Esophagus muscularis mucosa (tissue), 4 donors: ENCODE measurements at regions not wholly inside any gene's neighbourhood (a gene's known extent, or its start where the extent isn't known, plus 50 kb on each side); places are given as distances from the start of the nearest gene placed in this dataset.

ENCODE experiments used
- DNase-seq: peaks from one replicate; pipeline ENCODE4 v3.0.0-alpha.2; 2017; ENCODE audit errors: extremely low spot score
- H3K27ac ChIP-seq, 4 donors: fragments of 200-600 bp; sonication (generic); replicated peaks in 1 of 4; 1 replicate in 3 of 4; 2 replicates in 1 of 4; pipeline ENCODE4 v1.5.1; 2016 to 2019; ENCODE audit warnings: mild to moderate bottlenecking in 1 of 4
- H3K27me3 ChIP-seq, 4 donors: fragments of 200-600 bp; sonication (generic); one replicate each; pipeline versions ENCODE4 v1.5.1 to v1.6.0; 2016 to 2019
- H3K36me3 ChIP-seq, 4 donors: fragments of 200-600 bp; sonication (generic); one replicate each; pipeline ENCODE4 v1.5.1; 2016 to 2019
- H3K4me1 ChIP-seq, 4 donors: fragments of 200-600 bp; sonication (generic); one replicate each; pipeline ENCODE4 v1.5.1; 2016 to 2019
- H3K4me3 ChIP-seq, 4 donors: fragments of 200-600 bp; sonication (generic); 1 replicate in 2 of 4; 2 replicates in 2 of 4; pipeline ENCODE4 v1.5.1; 2016 to 2019; ENCODE audit warnings: mild to moderate bottlenecking in 4 of 4, moderate library complexity in 1 of 4
- H3K9me3 ChIP-seq, 4 donors: fragments of 200-600 bp; sonication (generic); 1 replicate in 3 of 4; 2 replicates in 1 of 4; pipeline ENCODE4 v1.5.1; 2016 to 2019
- EP300 ChIP-seq: sonication (generic); formaldehyde crosslinking; IDR thresholded peaks from one replicate; pipeline ENCODE4 v1.6.1; 2017; ENCODE audit warnings: antibody characterized with exemption
- POLR2A ChIP-seq: fragments of 450-650 bp; IDR thresholded peaks from one replicate; pipeline ENCODE4 v1.6.1; 2017; ENCODE audit warnings: antibody characterized with exemption, moderate library complexity, mild to moderate bottlenecking, low read depth
- POLR2AphosphoS5 ChIP-seq, 2 donors: sonication (generic); formaldehyde crosslinking; IDR thresholded peaks; one replicate each; pipeline ENCODE4 v1.6.1; 2017; ENCODE audit warnings: antibody characterized with exemption in 2 of 2
- WGBS: methylation state at CpG from one replicate; pipeline ENCODE4 v1.1.5; 2018; 5-methylcytosine and 5-hydroxymethylcytosine counted together
- intact Hi-C: fragments of 100-400 bp; cut with DNase I; formaldehyde crosslinking; loops from one replicate; pipeline ENCODE4 v1.15.1; 2023
- TF ChIP-seq, protein P1 (sequence below), 3 experiments: fragments of 200-600 bp in 2 of 3; fragments of 450-650 bp in 1 of 3; sonication (generic) in 2 of 3; IDR thresholded peaks; one replicate each; pipeline ENCODE4 v1.5.1; 2017 to 2019; ENCODE audit warnings: antibody characterized with exemption in 3 of 3, mild to moderate bottlenecking in 2 of 3, moderate library complexity in 1 of 3

- peaks cover 0 to 5% (median 0%) of the 10 kb centered on the region in 4 donors for H3K9me3 ChIP-seq
- DNase-seq, result no peak
- H3K27ac ChIP-seq, result no peak overlapping the region
- intact Hi-C loops, result no loop called here
- H3K4me3 ChIP-seq, result no peak overlapping the region
- no peaks in the 10 kb centered on the region for H3K4me1 ChIP-seq
- TF ChIP-seq, protein P1, sequence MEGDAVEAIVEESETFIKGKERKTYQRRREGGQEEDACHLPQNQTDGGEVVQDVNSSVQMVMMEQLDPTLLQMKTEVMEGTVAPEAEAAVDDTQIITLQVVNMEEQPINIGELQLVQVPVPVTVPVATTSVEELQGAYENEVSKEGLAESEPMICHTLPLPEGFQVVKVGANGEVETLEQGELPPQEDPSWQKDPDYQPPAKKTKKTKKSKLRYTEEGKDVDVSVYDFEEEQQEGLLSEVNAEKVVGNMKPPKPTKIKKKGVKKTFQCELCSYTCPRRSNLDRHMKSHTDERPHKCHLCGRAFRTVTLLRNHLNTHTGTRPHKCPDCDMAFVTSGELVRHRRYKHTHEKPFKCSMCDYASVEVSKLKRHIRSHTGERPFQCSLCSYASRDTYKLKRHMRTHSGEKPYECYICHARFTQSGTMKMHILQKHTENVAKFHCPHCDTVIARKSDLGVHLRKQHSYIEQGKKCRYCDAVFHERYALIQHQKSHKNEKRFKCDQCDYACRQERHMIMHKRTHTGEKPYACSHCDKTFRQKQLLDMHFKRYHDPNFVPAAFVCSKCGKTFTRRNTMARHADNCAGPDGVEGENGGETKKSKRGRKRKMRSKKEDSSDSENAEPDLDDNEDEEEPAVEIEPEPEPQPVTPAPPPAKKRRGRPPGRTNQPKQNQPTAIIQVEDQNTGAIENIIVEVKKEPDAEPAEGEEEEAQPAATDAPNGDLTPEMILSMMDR (IDR thresholded peaks at IDR 0.05), result no peak
- no peak for TF ChIP-seq EP300
- no peak for TF ChIP-seq POLR2AphosphoS5 (IDR thresholded peaks at IDR 0.05)
- no peak for TF ChIP-seq POLR2A
- no peaks in the 10 kb centered on the region for H3K27me3 ChIP-seq
- 93% methylated on average over 2 of the region's 2 CpGs for WGBS
- H3K36me3 ChIP-seq, result no peaks in the 10 kb centered on the region
These were observed 74.8 kb upstream of the RMST start for GRCh38 chr12:97387844-97388243.

GRCh38 chr12:97394657-97395056, 67.9 kb upstream of the RMST start:
- intact Hi-C loops, result no loop called here
- 75% methylated on average over 3 of the region's 3 CpGs for WGBS

DNA sequence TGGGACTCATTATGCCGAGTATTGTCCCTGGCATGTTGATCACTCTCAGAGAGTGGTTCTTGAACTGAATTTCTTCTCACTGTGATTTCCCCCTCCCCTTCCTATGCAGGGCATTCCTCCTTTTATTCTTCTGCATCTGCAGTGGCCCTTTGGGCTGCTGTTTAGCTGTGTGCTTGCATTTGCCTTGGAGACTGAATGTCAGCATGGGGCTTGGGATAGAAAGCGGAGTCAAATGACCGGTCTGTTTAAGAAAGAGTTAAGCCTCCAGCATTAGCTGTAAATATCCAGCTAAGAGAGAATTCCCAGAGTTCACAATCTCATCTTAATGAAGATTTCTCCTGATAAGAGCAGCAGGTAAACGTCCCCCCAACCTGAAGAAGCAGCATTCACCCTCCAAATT, 65.6 kb upstream of the RMST start:
- intact Hi-C loops, result no loop called here
- no peaks in the 10 kb centered on the region for H3K4me1 ChIP-seq
- TF ChIP-seq POLR2A (no peak), POLR2AphosphoS5 (IDR thresholded peaks at IDR 0.05) (no peak), EP300 (no peak)
- TF ChIP-seq, protein P1 (IDR thresholded peaks at IDR 0.05), result no peak
- no peak overlapping the region for H3K27ac ChIP-seq
- H3K27me3 ChIP-seq, result no peaks in the 10 kb centered on the region
- no peaks in the 10 kb centered on the region for H3K9me3 ChIP-seq
- H3K36me3 ChIP-seq, result no peaks in the 10 kb centered on the region
- no peak overlapping the region for H3K4me3 ChIP-seq
- no peak for DNase-seq
- 33% methylated on average over 4 of the region's 4 CpGs for WGBS

More at GRCh38 chr12:97394657-97395056, 67.9 kb upstream of the RMST start:
- TF ChIP-seq POLR2AphosphoS5 (IDR thresholded peaks at IDR 0.05), result no peak
- Histone ChIP-seq H3K27ac (no peak overlapping the region), H3K4me3 (no peak overlapping the region), H3K36me3 (no peaks in the 10 kb centered on the region), H3K9me3 (no peaks in the 10 kb centered on the region), H3K27me3 (no peaks in the 10 kb centered on the region), H3K4me1 (no peaks in the 10 kb centered on the region)
- DNase-seq, result peak; percentile 26

GRCh38 chr12:97398704-97399103, 63.9 kb upstream of the RMST start:
- intact Hi-C loops, result no loop called here
- no peaks in the 10 kb centered on the region for H3K36me3 ChIP-seq
- H3K4me3 ChIP-seq, result no peak overlapping the region
- 53% methylated on average over 4 of the region's 4 CpGs for WGBS
- no peaks in the 10 kb centered on the region for H3K27me3 ChIP-seq
- no peak overlapping the region for H3K27ac ChIP-seq
- no peaks in the 10 kb centered on the region for H3K4me1 ChIP-seq
- H3K9me3 ChIP-seq, result no peaks in the 10 kb centered on the region
- TF ChIP-seq POLR2A (no peak), POLR2AphosphoS5 (IDR thresholded peaks at IDR 0.05) (no peak), EP300 (no peak)
- TF ChIP-seq, protein P1 (IDR thresholded peaks at IDR 0.05), result no peak
- no peak for DNase-seq

DNA sequence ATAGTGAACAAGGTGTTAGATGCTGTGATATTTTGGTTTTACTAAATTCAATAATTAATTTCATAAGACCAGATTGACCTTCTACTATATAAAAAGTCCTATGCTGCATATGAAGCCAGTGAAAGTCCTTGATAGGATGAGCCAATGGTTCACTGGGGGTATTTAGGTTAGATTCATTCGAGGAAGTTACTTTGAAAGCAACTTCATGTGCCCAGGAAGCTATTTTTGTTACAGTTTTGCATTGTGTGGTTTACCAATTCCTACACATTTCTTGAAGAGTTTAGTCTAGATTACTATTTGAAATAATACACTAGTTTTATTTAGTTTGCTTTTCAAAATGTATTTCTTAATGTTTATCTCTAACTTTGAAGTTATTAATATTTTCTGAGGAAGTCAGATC, 58.5 kb upstream of the RMST start:
- H3K36me3 ChIP-seq, result no peaks in the 10 kb centered on the region
- H3K9me3 ChIP-seq, result no peaks in the 10 kb centered on the region
- H3K4me3 ChIP-seq, result no peak overlapping the region
- no peaks in the 10 kb centered on the region for H3K4me1 ChIP-seq
- no peak for TF ChIP-seq POLR2AphosphoS5 (IDR thresholded peaks at IDR 0.05)
- TF ChIP-seq EP300, result no peak
- TF ChIP-seq, protein P1 (IDR thresholded peaks at IDR 0.05), result no peak
- no peak for TF ChIP-seq POLR2A
- intact Hi-C loops, result no loop called here
- no peak overlapping the region for H3K27ac ChIP-seq
- 56% methylated on average over 1 of the region's 1 CpG for WGBS
- peak; percentile 12 for DNase-seq
- no peaks in the 10 kb centered on the region for H3K27me3 ChIP-seq
